Astrocyte of the spinal cord (primary cell): ENCODE measurements at regions not wholly inside any gene's neighbourhood (a gene's known extent, or its start where the extent isn't known, plus 50 kb on each side); places are given as distances from the start of the nearest gene placed in this dataset.

Source experiments
- DNase-seq: peaks from one replicate; pipeline ENCODE4 v3.0.0; 2011; ENCODE audit warnings: low read depth, low spot score
- H3K4me3 ChIP-seq: 2 replicates; pipeline ENCODE4 v1.5.1; 2011; ENCODE audit warnings: low read depth, mild to moderate bottlenecking, low read length, moderate library complexity
- CTCF ChIP-seq: IDR thresholded peaks from 2 replicates; pipeline ENCODE4 v1.5.1; 2012; ENCODE audit warnings: low read depth, mild to moderate bottlenecking, low read length, inconsistent platforms
- in situ Hi-C: cut with HindIII; loops from 2 replicates; pipeline ENCODE4 v1.10.0; 2017; ENCODE audit warnings: low sequenced_read_pairs

GRCh38 chr11:28820296-28820989 lies 712.3 kb downstream of the METTL15 start:
- DNase-seq, result no peak
- H3K4me3 ChIP-seq, result no peak overlapping the region
- in situ Hi-C loops, result no loop called here
- no peak for TF ChIP-seq CTCF

GRCh38 chr11:28819741-28820140 lies 711.6 kb downstream of the METTL15 start:
- DNase-seq, result no peak
- no peak for TF ChIP-seq CTCF
- no peak overlapping the region for H3K4me3 ChIP-seq
- in situ Hi-C loops, result no loop called here

GRCh38 chr11:28815110-28815509 lies 706.9 kb downstream of the METTL15 start:
- in situ Hi-C loops, result no loop called here
- no peak for TF ChIP-seq CTCF
- no peak for DNase-seq
- H3K4me3 ChIP-seq, result no peak overlapping the region

GRCh38 chr11:28808771-28809170 lies 700.6 kb downstream of the METTL15 start:
- DNase-seq, result no peak
- no peak overlapping the region for H3K4me3 ChIP-seq
- in situ Hi-C loops, result no loop called here
- TF ChIP-seq CTCF, result no peak

- in situ Hi-C loops, result no loop called here
- no peak for DNase-seq
- TF ChIP-seq CTCF, result no peak
- H3K4me3 ChIP-seq, result no peak overlapping the region
Observed at GRCh38 chr11:28799316-28799715, 691.1 kb downstream of the METTL15 start.

- H3K4me3 ChIP-seq, result no peak overlapping the region
- no peak for TF ChIP-seq CTCF
- DNase-seq, result peak; percentile 8
- in situ Hi-C loops, result no loop called here
Observed at GRCh38 chr11:28798286-28798685, 690.1 kb downstream of the METTL15 start.

- H3K4me3 ChIP-seq, result no peak overlapping the region
- in situ Hi-C loops, result no loop called here
- DNase-seq, result no peak
- no peak for TF ChIP-seq CTCF
Observed at GRCh38 chr11:28797536-28797935, 689.3 kb downstream of the METTL15 start.
